ENCODE measurements at regions not wholly inside any gene's neighbourhood (a gene's known extent, or its start where the extent isn't known, plus 50 kb on each side); places are given as distances from the start of the nearest gene placed in this dataset.
"Not testable (repeated sequence)": the region's sequence is repeated elsewhere in the genome, so short reads cannot be mapped to it uniquely, and the experiment has no call there.

- H3K9me3 ChIP-seq (ENCODE audit: control insufficient read depth, low read length); H3K27ac ChIP-seq (ENCODE audit: insufficient read depth, low read depth, low read length, poor library complexity, severe bottlenecking); H3K4me1 ChIP-seq (ENCODE audit: control insufficient read depth, insufficient read depth, low read length); H3K4me3 ChIP-seq (ENCODE audit: insufficient read depth, low read depth, low read length); H3K27me3 ChIP-seq (ENCODE audit: control insufficient read depth, insufficient read depth, low read length, poor library complexity, severe bottlenecking); H3K36me3 ChIP-seq (ENCODE audit: control insufficient read depth, insufficient read depth, low read length): not testable (repeated sequence)
- 86 to 93% methylated on average over 6 of the region's 6 CpGs for WGBS, 2 experiments
Measured at GRCh38 chr2:113386780-113387433, 50.6 kb upstream of the ZNG1B start.

- WGBS, 2 experiments, result 81 to 83% methylated on average over 1 to 2 of the region's 2 CpGs
- H3K4me1 ChIP-seq (ENCODE audit: control insufficient read depth, insufficient read depth, low read length); H3K27ac ChIP-seq (ENCODE audit: insufficient read depth, low read depth, low read length, poor library complexity, severe bottlenecking); H3K36me3 ChIP-seq (ENCODE audit: control insufficient read depth, insufficient read depth, low read length); H3K9me3 ChIP-seq (ENCODE audit: control insufficient read depth, low read length); H3K4me3 ChIP-seq (ENCODE audit: insufficient read depth, low read depth, low read length); H3K27me3 ChIP-seq (ENCODE audit: control insufficient read depth, insufficient read depth, low read length, poor library complexity, severe bottlenecking): not testable (repeated sequence)
Measured at GRCh38 chr2:113379621-113380020, 57.9 kb upstream of the ZNG1B start.

GRCh38 chr2:113376913-113377445 lies 60.5 kb upstream of the ZNG1B start:
- whole genome bisulfite sequencing, 2 experiments, result 92% methylated on average over 3 of the region's 3 CpGs
- H3K27me3 ChIP-seq (ENCODE audit: control insufficient read depth, insufficient read depth, low read length, poor library complexity, severe bottlenecking), result no peaks in the 10 kb centered on the region
- no peaks in the 10 kb centered on the region for H3K4me1 ChIP-seq (ENCODE audit: control insufficient read depth, insufficient read depth, low read length)
- H3K4me3 ChIP-seq (ENCODE audit: insufficient read depth, low read depth, low read length), result no peak overlapping the region
- H3K9me3 ChIP-seq (ENCODE audit: control insufficient read depth, low read length), result no peaks in the 10 kb centered on the region
- H3K36me3 ChIP-seq (ENCODE audit: control insufficient read depth, insufficient read depth, low read length), result no peaks in the 10 kb centered on the region
- H3K27ac ChIP-seq (ENCODE audit: insufficient read depth, low read depth, low read length, poor library complexity, severe bottlenecking), result no peak overlapping the region

GRCh38 chr2:113376253-113376912 lies 61.1 kb upstream of the ZNG1B start:
- no peaks in the 10 kb centered on the region for H3K27me3 ChIP-seq (ENCODE audit: control insufficient read depth, insufficient read depth, low read length, poor library complexity, severe bottlenecking)
- no peaks in the 10 kb centered on the region for H3K36me3 ChIP-seq (ENCODE audit: control insufficient read depth, insufficient read depth, low read length)
- no peaks in the 10 kb centered on the region for H3K9me3 ChIP-seq (ENCODE audit: control insufficient read depth, low read length)
- no peak overlapping the region for H3K27ac ChIP-seq (ENCODE audit: insufficient read depth, low read depth, low read length, poor library complexity, severe bottlenecking)
- H3K4me1 ChIP-seq (ENCODE audit: control insufficient read depth, insufficient read depth, low read length), result no peaks in the 10 kb centered on the region
- WGBS, 2 experiments, result 92 to 95% methylated on average over 2 of the region's 2 CpGs
- H3K4me3 ChIP-seq (ENCODE audit: insufficient read depth, low read depth, low read length), result no peak overlapping the region

- WGBS, 2 experiments, result 62 to 64% methylated on average over 4 of the region's 4 CpGs
- not testable (repeated sequence) for H3K36me3 ChIP-seq (ENCODE audit: control insufficient read depth, insufficient read depth, low read length); H3K4me3 ChIP-seq (ENCODE audit: insufficient read depth, low read depth, low read length); H3K4me1 ChIP-seq (ENCODE audit: control insufficient read depth, insufficient read depth, low read length); H3K27ac ChIP-seq (ENCODE audit: insufficient read depth, low read depth, low read length, poor library complexity, severe bottlenecking); H3K27me3 ChIP-seq (ENCODE audit: control insufficient read depth, insufficient read depth, low read length, poor library complexity, severe bottlenecking); H3K9me3 ChIP-seq (ENCODE audit: control insufficient read depth, low read length)
Measured at GRCh38 chr2:113374857-113375256, 62.6 kb upstream of the ZNG1B start.

GRCh38 chr2:113372258-113372834 lies 65.1 kb upstream of the ZNG1B start:
- H3K36me3 ChIP-seq (ENCODE audit: control insufficient read depth, insufficient read depth, low read length); H3K4me1 ChIP-seq (ENCODE audit: control insufficient read depth, insufficient read depth, low read length); H3K9me3 ChIP-seq (ENCODE audit: control insufficient read depth, low read length); H3K27me3 ChIP-seq (ENCODE audit: control insufficient read depth, insufficient read depth, low read length, poor library complexity, severe bottlenecking); H3K4me3 ChIP-seq (ENCODE audit: insufficient read depth, low read depth, low read length); H3K27ac ChIP-seq (ENCODE audit: insufficient read depth, low read depth, low read length, poor library complexity, severe bottlenecking): not testable (repeated sequence)
- 87 to 88% methylated on average over 14 of the region's 14 CpGs for WGBS, 2 experiments

GRCh38 chr2:113370478-113371091 lies 66.9 kb upstream of the ZNG1B start:
- no peaks in the 10 kb centered on the region for H3K36me3 ChIP-seq (ENCODE audit: control insufficient read depth, insufficient read depth, low read length)
- H3K4me1 ChIP-seq (ENCODE audit: control insufficient read depth, insufficient read depth, low read length), result no peaks in the 10 kb centered on the region
- no peak overlapping the region for H3K4me3 ChIP-seq (ENCODE audit: insufficient read depth, low read depth, low read length)
- 19% methylated on average over 9 of the region's 9 CpGs for WGBS, 2 experiments
- H3K9me3 ChIP-seq (ENCODE audit: control insufficient read depth, low read length), result no peaks in the 10 kb centered on the region
- H3K27ac ChIP-seq (ENCODE audit: insufficient read depth, low read depth, low read length, poor library complexity, severe bottlenecking), result no peak overlapping the region
- H3K27me3 ChIP-seq (ENCODE audit: control insufficient read depth, insufficient read depth, low read length, poor library complexity, severe bottlenecking), result no peaks in the 10 kb centered on the region

GRCh38 chr2:113370030-113370429 lies 67.5 kb upstream of the ZNG1B start:
- Histone ChIP-seq H3K27ac (ENCODE audit: insufficient read depth, low read depth, low read length, poor library complexity, severe bottlenecking) (no peak overlapping the region), H3K4me3 (ENCODE audit: insufficient read depth, low read depth, low read length) (no peak overlapping the region), H3K36me3 (ENCODE audit: control insufficient read depth, insufficient read depth, low read length) (no peaks in the 10 kb centered on the region), H3K9me3 (ENCODE audit: control insufficient read depth, low read length) (no peaks in the 10 kb centered on the region), H3K4me1 (ENCODE audit: control insufficient read depth, insufficient read depth, low read length) (no peaks in the 10 kb centered on the region), H3K27me3 (ENCODE audit: control insufficient read depth, insufficient read depth, low read length, poor library complexity, severe bottlenecking) (no peaks in the 10 kb centered on the region)
- 89 to 96% methylated on average over 4 to 5 of the region's 5 CpGs for WGBS, 2 experiments

GRCh38 chr2:113368581-113368980 lies 68.9 kb upstream of the ZNG1B start:
- not testable (repeated sequence) for H3K36me3 ChIP-seq (ENCODE audit: control insufficient read depth, insufficient read depth, low read length); H3K9me3 ChIP-seq (ENCODE audit: control insufficient read depth, low read length)

GRCh38 chr2:113366821-113367220 lies 70.7 kb upstream of the ZNG1B start:
- 75 to 80% methylated on average over 4 of the region's 4 CpGs for WGBS, 2 experiments
- not testable (repeated sequence) for H3K9me3 ChIP-seq (ENCODE audit: control insufficient read depth, low read length); H3K27ac ChIP-seq (ENCODE audit: insufficient read depth, low read depth, low read length, poor library complexity, severe bottlenecking); H3K36me3 ChIP-seq (ENCODE audit: control insufficient read depth, insufficient read depth, low read length); H3K4me1 ChIP-seq (ENCODE audit: control insufficient read depth, insufficient read depth, low read length); H3K27me3 ChIP-seq (ENCODE audit: control insufficient read depth, insufficient read depth, low read length, poor library complexity, severe bottlenecking); H3K4me3 ChIP-seq (ENCODE audit: insufficient read depth, low read depth, low read length)

More at GRCh38 chr2:113368581-113368980, 68.9 kb upstream of the ZNG1B start:
- not testable (repeated sequence) for H3K4me3 ChIP-seq (ENCODE audit: insufficient read depth, low read depth, low read length); H3K27me3 ChIP-seq (ENCODE audit: control insufficient read depth, insufficient read depth, low read length, poor library complexity, severe bottlenecking); H3K27ac ChIP-seq (ENCODE audit: insufficient read depth, low read depth, low read length, poor library complexity, severe bottlenecking); H3K4me1 ChIP-seq (ENCODE audit: control insufficient read depth, insufficient read depth, low read length)
